CD4-positive, alpha-beta T cell (primary cell): ENCODE measurements at regions not wholly inside any gene's neighbourhood (a gene's known extent, or its start where the extent isn't known, plus 50 kb on each side); places are given as distances from the start of the nearest gene placed in this dataset.

Source experiments
- ATAC-seq: fragments of 200-7000 bp; cut with Tn5 transposase; one replicate; pipeline ENCODE4 v1.10.0; 2022; ENCODE audit warnings: mild to moderate bottlenecking; ENCODE audit not compliant: poor library complexity
- CTCF ChIA-PET: fragments of 350-600 bp; sonication (Branson Sonifier 250); formaldehyde crosslinking; loops from one replicate; lab custom pipeline; 2021; ENCODE audit warnings: antibody characterized with exemption, inconsistent platforms; lab: Charles Lee
- POLR2A ChIA-PET: fragments of 350-600 bp; sonication (Branson Sonifier 250); formaldehyde crosslinking; loops from one replicate; lab custom pipeline; 2021; ENCODE audit warnings: antibody characterized with exemption, inconsistent platforms; lab: Charles Lee
- DNase-seq, 14 experiments: peaks; one replicate each; pipeline ENCODE4 v3.0.0-alpha.2; 2013 to 2020; ENCODE audit warnings: mixed read lengths in 2 of 14
- H3K27ac ChIP-seq, 2 donors: one replicate each; pipeline versions ENCODE4 v1.5.1 to v1.7.0; 2013; ENCODE audit warnings: low read length in 2 of 2, low read depth in 1 of 2, mild to moderate bottlenecking in 1 of 2
- H3K27me3 ChIP-seq, 2 experiments: 1 replicate in 1 of 2; 2 replicates in 1 of 2; pipeline versions ENCODE4 v1.6.1 to v1.7.0; 2013; ENCODE audit warnings: low read length in 2 of 2, control low read depth in 1 of 2, mild to moderate bottlenecking in 1 of 2, moderate library complexity in 1 of 2; ENCODE audit not compliant: insufficient read depth in 2 of 2, control insufficient read depth in 1 of 2
- H3K36me3 ChIP-seq: one replicate; pipeline ENCODE4 v1.6.1; 2013; ENCODE audit warnings: low read length, control low read depth; ENCODE audit not compliant: insufficient read depth
- H3K4me1 ChIP-seq: one replicate; pipeline ENCODE4 v1.6.1; 2013; ENCODE audit warnings: low read length, control low read depth; ENCODE audit not compliant: insufficient read depth
- H3K4me3 ChIP-seq: one replicate; pipeline ENCODE4 v1.5.1; 2013; ENCODE audit warnings: mild to moderate bottlenecking, low read length, moderate library complexity
- H3K9me3 ChIP-seq, 2 experiments: 1 replicate in 1 of 2; 2 replicates in 1 of 2; pipeline versions ENCODE4 v1.6.1 to v1.7.0; 2013; ENCODE audit warnings: low read length in 2 of 2, mild to moderate bottlenecking in 2 of 2, control low read depth in 1 of 2, moderate library complexity in 1 of 2; ENCODE audit not compliant: control insufficient read depth in 1 of 2, insufficient read depth in 1 of 2
- H3K27ac Mint-ChIP-seq: one replicate; pipeline ENCODE4 v1.8.0; 2020; ENCODE audit warnings: mixed read lengths
- H3K27me3 Mint-ChIP-seq: one replicate; pipeline ENCODE4 v1.8.0; 2021; ENCODE audit warnings: mixed read lengths
- H3K36me3 Mint-ChIP-seq: one replicate; pipeline ENCODE4 v1.8.0; 2021; ENCODE audit warnings: low read depth, mixed read lengths
- H3K4me1 Mint-ChIP-seq: one replicate; pipeline ENCODE4 v1.8.0; 2021; ENCODE audit warnings: low read depth, mixed read lengths
- H3K4me3 Mint-ChIP-seq: one replicate; pipeline ENCODE4 v1.8.0; 2020; ENCODE audit warnings: mild to moderate bottlenecking, mixed read lengths
- H3K9me3 Mint-ChIP-seq: one replicate; pipeline ENCODE4 v1.8.0; 2020; ENCODE audit warnings: mixed read lengths
- CTCF ChIP-seq: fragments of 200-600 bp; IDR thresholded peaks from one replicate; pipeline ENCODE4 v1.8.0; 2022; ENCODE audit warnings: antibody characterized with exemption, mild to moderate bottlenecking
- intact Hi-C, 2 experiments: fragments of 100-400 bp; cut with DNase I in 1 of 2; cut with micrococcal nuclease in 1 of 2; formaldehyde crosslinking; loops; one replicate each; pipeline versions ENCODE4 v1.15.1 to v1.9.0; 2023 to 2025; cut with DNase I, micrococcal nuclease

- H3K9me3 ChIP-seq: peaks cover 0 to 4% of the 10 kb centered on the region in 2 experiments
- Mint-ChIP-seq H3K27ac (no peak overlapping the region), H3K27me3 (no peaks in the 10 kb centered on the region), H3K9me3 (peaks cover 9% of the 10 kb centered on the region), H3K36me3 (no peaks in the 10 kb centered on the region), H3K4me1 (no peaks in the 10 kb centered on the region), H3K4me3 (no peak overlapping the region)
- no peak for ATAC-seq
- POLR2A ChIA-PET: no interaction called here
- H3K27me3 ChIP-seq: no peaks in the 10 kb centered on the region
- no peaks in the 10 kb centered on the region for H3K36me3 ChIP-seq
- no peak for TF ChIP-seq CTCF
- H3K4me3 ChIP-seq: no peak overlapping the region
- no peak overlapping the region for H3K27ac ChIP-seq
- no peak for DNase-seq
- intact Hi-C loops: no loop called here
- no peaks in the 10 kb centered on the region for H3K4me1 ChIP-seq
- CTCF ChIA-PET: no interaction called here
These were observed 209.8 kb upstream of the ZNF462 start for GRCh38 chr9:106653213-106653612.

GRCh38 chr9:106655966-106656365 lies 207.0 kb upstream of the ZNF462 start:
- H3K36me3 Mint-ChIP-seq: no peaks in the 10 kb centered on the region
- no peaks in the 10 kb centered on the region for H3K4me1 Mint-ChIP-seq
- DNase-seq: no peak

GRCh38 chr9:106657926-106658325 lies 205.0 kb upstream of the ZNF462 start:
- CTCF ChIA-PET: no interaction called here
- DNase-seq (no peak), ATAC-seq (no peak)
- H3K27ac Mint-ChIP-seq: no peak overlapping the region
- Histone ChIP-seq H3K36me3 (no peaks in the 10 kb centered on the region), H3K4me3 (no peak overlapping the region), H3K4me1 (no peaks in the 10 kb centered on the region), H3K27ac (no peak overlapping the region), H3K27me3 (no peaks in the 10 kb centered on the region), H3K9me3 (peaks cover 0 to 6% of the 10 kb centered on the region in 2 experiments)
- H3K9me3 Mint-ChIP-seq: peaks cover 9% of the 10 kb centered on the region
- TF ChIP-seq CTCF: no peak
- H3K4me1 Mint-ChIP-seq: no peaks in the 10 kb centered on the region
- H3K4me3 Mint-ChIP-seq: no peak overlapping the region
- intact Hi-C loops: no loop called here
- no peaks in the 10 kb centered on the region for H3K36me3 Mint-ChIP-seq
- POLR2A ChIA-PET: no interaction called here
- no peaks in the 10 kb centered on the region for H3K27me3 Mint-ChIP-seq

More at GRCh38 chr9:106655966-106656365, 207.0 kb upstream of the ZNF462 start:
- no peaks in the 10 kb centered on the region for H3K4me1 ChIP-seq
- peaks cover 9% of the 10 kb centered on the region for H3K9me3 Mint-ChIP-seq
- H3K27me3 Mint-ChIP-seq: no peaks in the 10 kb centered on the region
- no peak overlapping the region for H3K27ac ChIP-seq
- peaks cover 0 to 9% of the 10 kb centered on the region in 2 experiments for H3K9me3 ChIP-seq
- intact Hi-C loops: no loop called here
- no peaks in the 10 kb centered on the region for H3K36me3 ChIP-seq
- ChIA-PET POLR2A (no interaction called here), CTCF (no interaction called here)
- no peak overlapping the region for H3K27ac Mint-ChIP-seq
- no peak overlapping the region for H3K4me3 Mint-ChIP-seq
- H3K4me3 ChIP-seq: no peak overlapping the region
- no peak for ATAC-seq
- TF ChIP-seq CTCF: no peak
- no peaks in the 10 kb centered on the region for H3K27me3 ChIP-seq
